MM.1S (cell line): ENCODE measurements at regions not wholly inside any gene's neighbourhood (a gene's known extent, or its start where the extent isn't known, plus 50 kb on each side); places are given as distances from the start of the nearest gene placed in this dataset.

Source experiments
- CTCF ChIP-seq: fragments of 300-600 bp; sonication (generic); IDR thresholded peaks from 2 replicates; pipeline ENCODE4 v1.5.1; 2016; ENCODE audit warnings: antibody characterized with exemption, low read length, mixed read lengths
- EZH2phosphoT487 ChIP-seq: fragments of 300-600 bp; sonication (generic); IDR thresholded peaks from 2 replicates; pipeline ENCODE4 v1.6.1; 2018; ENCODE audit warnings: antibody characterized with exemption, low read length

DNA sequence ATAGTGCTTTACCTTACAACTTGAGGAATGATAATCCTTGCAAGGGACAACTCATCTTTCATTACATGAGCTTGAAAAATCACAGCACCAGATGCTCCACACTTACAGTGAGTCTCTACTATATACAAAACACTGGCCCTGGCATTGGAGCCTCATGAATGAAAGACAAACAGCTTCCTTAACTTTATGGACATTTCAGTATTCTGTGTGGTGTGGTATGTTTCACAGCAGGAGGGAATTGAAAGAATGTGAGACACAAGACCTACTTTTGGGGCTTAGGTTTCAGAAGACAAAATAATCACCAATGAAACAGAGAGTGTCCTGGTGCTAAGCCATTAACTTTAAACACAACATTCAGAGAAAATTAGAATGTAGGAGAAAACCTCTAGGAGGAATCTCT lies 1249.6 kb downstream of the XPNPEP1 start:
- no peak for TF ChIP-seq CTCF
- no peak for TF ChIP-seq EZH2phosphoT487
